DOHH2 (cell line): ENCODE measurements at regions not wholly inside any gene's neighbourhood (a gene's known extent, or its start where the extent isn't known, plus 50 kb on each side); places are given as distances from the start of the nearest gene placed in this dataset.

Experiments used
- EZH2phosphoT487 ChIP-seq: fragments of 200-600 bp; sonication (generic); IDR thresholded peaks from 2 replicates; pipeline ENCODE4 v1.6.1; 2017; ENCODE audit warnings: borderline replicate concordance, mild to moderate bottlenecking, antibody characterized with exemption, low read length, moderate library complexity, mixed read lengths
- TF ChIP-seq, protein P1 (sequence below): fragments of 200-600 bp; sonication (generic); IDR thresholded peaks from one replicate; pipeline ENCODE4 v1.5.1; 2014; ENCODE audit warnings: antibody characterized with exemption, mild to moderate bottlenecking, low read depth, low read length; ENCODE audit not compliant: poor library complexity, severe bottlenecking

DNA sequence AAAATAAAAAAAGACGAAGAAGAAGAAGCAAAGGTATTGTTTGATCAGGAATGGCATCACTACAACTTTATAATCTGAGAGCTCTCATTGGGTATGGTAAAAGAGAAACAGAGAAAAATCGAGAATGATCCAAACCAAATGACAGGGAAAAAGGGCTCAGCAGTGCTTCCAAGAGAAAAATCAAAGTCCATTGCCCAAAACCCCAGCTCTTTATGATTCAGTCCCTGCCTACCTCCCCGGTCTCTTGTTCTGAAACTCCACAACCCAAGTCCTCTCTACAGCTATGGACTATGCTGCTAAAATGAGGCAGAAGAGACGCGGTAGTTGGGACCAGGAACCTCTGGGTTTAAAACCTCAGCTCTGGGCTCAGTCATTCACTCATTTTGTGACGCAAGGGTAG lies 341.1 kb upstream of the PPARGC1A start:
- TF ChIP-seq, protein P1, sequence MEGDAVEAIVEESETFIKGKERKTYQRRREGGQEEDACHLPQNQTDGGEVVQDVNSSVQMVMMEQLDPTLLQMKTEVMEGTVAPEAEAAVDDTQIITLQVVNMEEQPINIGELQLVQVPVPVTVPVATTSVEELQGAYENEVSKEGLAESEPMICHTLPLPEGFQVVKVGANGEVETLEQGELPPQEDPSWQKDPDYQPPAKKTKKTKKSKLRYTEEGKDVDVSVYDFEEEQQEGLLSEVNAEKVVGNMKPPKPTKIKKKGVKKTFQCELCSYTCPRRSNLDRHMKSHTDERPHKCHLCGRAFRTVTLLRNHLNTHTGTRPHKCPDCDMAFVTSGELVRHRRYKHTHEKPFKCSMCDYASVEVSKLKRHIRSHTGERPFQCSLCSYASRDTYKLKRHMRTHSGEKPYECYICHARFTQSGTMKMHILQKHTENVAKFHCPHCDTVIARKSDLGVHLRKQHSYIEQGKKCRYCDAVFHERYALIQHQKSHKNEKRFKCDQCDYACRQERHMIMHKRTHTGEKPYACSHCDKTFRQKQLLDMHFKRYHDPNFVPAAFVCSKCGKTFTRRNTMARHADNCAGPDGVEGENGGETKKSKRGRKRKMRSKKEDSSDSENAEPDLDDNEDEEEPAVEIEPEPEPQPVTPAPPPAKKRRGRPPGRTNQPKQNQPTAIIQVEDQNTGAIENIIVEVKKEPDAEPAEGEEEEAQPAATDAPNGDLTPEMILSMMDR: no peak
- TF ChIP-seq EZH2phosphoT487: no peak
